B cell (primary cell): ENCODE measurements at regions not wholly inside any gene's neighbourhood (a gene's known extent, or its start where the extent isn't known, plus 50 kb on each side); places are given as distances from the start of the nearest gene placed in this dataset.

Experiments used
- EZH2 ChIP-seq: IDR thresholded peaks from 2 replicates; pipeline ENCODE4 v1.6.1; 2012; ENCODE audit warnings: borderline replicate concordance, low read depth, mild to moderate bottlenecking, moderate library complexity, low read length; ENCODE audit not compliant: insufficient read depth, poor library complexity, severe bottlenecking
- TF ChIP-seq, protein P1 (sequence below): fragments of 200-600 bp; IDR thresholded peaks from one replicate; pipeline ENCODE4 v1.8.0; 2022; ENCODE audit warnings: antibody characterized with exemption, mild to moderate bottlenecking

DNA sequence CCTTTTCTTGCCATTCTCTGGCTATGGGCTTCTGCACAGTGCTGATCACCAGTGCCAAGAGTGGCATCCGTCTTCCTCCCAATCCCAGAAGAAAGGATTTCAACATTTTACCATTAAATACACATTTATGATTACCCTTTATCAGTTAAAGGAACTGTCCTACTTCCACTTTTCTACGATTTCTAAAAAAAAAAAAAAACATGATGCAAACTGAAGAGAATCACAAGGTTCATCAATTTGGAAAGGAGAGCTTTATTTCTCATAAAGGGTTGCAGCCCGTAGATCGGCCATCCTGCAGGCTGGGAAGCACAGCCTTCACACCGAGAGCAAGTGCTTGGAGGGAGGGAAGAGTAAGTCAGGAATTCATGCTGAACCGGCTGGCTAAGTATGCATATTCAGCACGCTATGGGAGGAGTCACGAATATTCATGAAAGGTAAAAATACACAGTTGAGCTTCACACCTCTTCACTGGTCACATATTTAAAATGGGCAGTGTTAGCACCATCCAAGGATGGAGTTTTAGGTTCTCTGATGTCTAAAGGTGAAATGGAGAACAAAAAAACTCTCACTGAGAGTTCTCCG lies 52.5 kb upstream of the SEMA4D start:
- TF ChIP-seq, protein P1, sequence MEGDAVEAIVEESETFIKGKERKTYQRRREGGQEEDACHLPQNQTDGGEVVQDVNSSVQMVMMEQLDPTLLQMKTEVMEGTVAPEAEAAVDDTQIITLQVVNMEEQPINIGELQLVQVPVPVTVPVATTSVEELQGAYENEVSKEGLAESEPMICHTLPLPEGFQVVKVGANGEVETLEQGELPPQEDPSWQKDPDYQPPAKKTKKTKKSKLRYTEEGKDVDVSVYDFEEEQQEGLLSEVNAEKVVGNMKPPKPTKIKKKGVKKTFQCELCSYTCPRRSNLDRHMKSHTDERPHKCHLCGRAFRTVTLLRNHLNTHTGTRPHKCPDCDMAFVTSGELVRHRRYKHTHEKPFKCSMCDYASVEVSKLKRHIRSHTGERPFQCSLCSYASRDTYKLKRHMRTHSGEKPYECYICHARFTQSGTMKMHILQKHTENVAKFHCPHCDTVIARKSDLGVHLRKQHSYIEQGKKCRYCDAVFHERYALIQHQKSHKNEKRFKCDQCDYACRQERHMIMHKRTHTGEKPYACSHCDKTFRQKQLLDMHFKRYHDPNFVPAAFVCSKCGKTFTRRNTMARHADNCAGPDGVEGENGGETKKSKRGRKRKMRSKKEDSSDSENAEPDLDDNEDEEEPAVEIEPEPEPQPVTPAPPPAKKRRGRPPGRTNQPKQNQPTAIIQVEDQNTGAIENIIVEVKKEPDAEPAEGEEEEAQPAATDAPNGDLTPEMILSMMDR = no peak
- no peak for TF ChIP-seq EZH2
